ENCODE measurements at regions not wholly inside any gene's neighbourhood (a gene's known extent, or its start where the extent isn't known, plus 50 kb on each side); places are given as distances from the start of the nearest gene placed in this dataset.

DNA sequence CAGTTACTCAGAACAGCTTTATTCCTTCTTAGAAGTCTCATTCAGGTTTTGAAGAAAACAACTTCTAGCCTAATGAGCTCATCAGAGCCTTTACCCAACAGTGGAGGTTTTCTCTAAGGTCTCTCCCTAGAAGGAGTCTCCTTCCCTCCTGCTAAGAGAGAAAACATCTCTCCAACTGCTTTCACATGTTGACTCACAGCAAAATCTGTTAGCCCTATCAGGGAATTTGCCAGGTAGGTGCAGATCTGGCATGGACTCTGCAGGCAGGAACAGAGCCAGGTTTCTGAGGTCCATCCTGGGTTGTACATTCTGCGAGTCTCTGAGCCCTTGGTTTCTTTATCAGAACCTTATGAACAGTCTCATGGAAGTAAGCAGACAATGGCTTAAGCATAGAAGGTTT, 214.4 kb downstream of the HIPK3 start:
- no peak for TF ChIP-seq EZH2 (IDR thresholded peaks at IDR 0.05; ENCODE audit: low read length, unreplicated experiment)
- TF ChIP-seq, protein P1, sequence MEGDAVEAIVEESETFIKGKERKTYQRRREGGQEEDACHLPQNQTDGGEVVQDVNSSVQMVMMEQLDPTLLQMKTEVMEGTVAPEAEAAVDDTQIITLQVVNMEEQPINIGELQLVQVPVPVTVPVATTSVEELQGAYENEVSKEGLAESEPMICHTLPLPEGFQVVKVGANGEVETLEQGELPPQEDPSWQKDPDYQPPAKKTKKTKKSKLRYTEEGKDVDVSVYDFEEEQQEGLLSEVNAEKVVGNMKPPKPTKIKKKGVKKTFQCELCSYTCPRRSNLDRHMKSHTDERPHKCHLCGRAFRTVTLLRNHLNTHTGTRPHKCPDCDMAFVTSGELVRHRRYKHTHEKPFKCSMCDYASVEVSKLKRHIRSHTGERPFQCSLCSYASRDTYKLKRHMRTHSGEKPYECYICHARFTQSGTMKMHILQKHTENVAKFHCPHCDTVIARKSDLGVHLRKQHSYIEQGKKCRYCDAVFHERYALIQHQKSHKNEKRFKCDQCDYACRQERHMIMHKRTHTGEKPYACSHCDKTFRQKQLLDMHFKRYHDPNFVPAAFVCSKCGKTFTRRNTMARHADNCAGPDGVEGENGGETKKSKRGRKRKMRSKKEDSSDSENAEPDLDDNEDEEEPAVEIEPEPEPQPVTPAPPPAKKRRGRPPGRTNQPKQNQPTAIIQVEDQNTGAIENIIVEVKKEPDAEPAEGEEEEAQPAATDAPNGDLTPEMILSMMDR (conservative IDR thresholded peaks at IDR 0.05; ENCODE audit: low read depth, low read length) = no peak
- TF ChIP-seq EZH2phosphoT487 (IDR thresholded peaks at IDR 0.05; ENCODE audit: borderline replicate concordance, low read length) = no peak

Data from PC-3 (cell line).